AG04449 (cell line): ENCODE measurements at regions not wholly inside any gene's neighbourhood (a gene's known extent, or its start where the extent isn't known, plus 50 kb on each side); places are given as distances from the start of the nearest gene placed in this dataset.
"Not testable (repeated sequence)": the region's sequence is repeated elsewhere in the genome, so short reads cannot be mapped to it uniquely, and the experiment has no call there.

Experiments
- CTCF ChIA-PET: fragments of 350-600 bp; formaldehyde crosslinking; extraction: SDS; loops from one replicate; lab custom pipeline; 2021; ENCODE audit warnings: antibody characterized with exemption; lab: Yijun Ruan, JAX
- POLR2A ChIA-PET: fragments of 400-600, 350-600 bp; formaldehyde crosslinking; extraction: SDS; loops from one replicate; lab custom pipeline; 2020; ENCODE audit warnings: antibody characterized with exemption, inconsistent platforms; lab: Yijun Ruan, JAX
- DNase-seq: peaks from one replicate; pipeline ENCODE4 v3.0.0-alpha.2; 2010; ENCODE audit warnings: low read depth, low spot score
- H3K4me3 ChIP-seq: 2 replicates; pipeline ENCODE4 v1.5.1; 2011; ENCODE audit warnings: low read depth, mild to moderate bottlenecking, control low read depth, low read length
- TF ChIP-seq, protein P1 (sequence below): IDR thresholded peaks from one replicate; pipeline ENCODE4 v1.5.1; 2011; ENCODE audit warnings: mild to moderate bottlenecking, moderate library complexity, low read length, control low read depth, inconsistent platforms; ENCODE audit not compliant: insufficient read depth; ENCODE audit errors: missing control alignments

DNA sequence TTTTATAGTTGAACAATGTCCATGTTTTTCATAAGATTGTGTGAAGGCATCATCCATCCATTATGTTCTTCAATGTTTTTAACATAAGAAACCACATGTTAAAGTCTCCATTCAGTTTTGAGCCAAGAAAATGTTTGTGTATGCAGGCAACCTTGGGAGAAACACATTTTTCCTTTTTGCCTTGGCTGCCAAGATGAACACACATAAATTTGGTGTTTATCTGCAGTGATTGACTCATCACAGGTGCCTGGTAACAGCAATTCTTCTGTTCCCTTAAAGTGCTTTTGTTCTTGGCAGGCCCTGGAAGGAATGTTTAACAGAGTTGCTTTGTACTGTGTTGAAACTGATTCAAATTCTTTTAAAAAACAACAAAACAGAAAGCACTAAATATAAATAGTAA is 709.9 kb upstream of the ADGRL4 start:
- H3K4me3 ChIP-seq, result no peak overlapping the region
- ChIA-PET POLR2A (no interaction called here), CTCF (no interaction called here)
- TF ChIP-seq, protein P1, sequence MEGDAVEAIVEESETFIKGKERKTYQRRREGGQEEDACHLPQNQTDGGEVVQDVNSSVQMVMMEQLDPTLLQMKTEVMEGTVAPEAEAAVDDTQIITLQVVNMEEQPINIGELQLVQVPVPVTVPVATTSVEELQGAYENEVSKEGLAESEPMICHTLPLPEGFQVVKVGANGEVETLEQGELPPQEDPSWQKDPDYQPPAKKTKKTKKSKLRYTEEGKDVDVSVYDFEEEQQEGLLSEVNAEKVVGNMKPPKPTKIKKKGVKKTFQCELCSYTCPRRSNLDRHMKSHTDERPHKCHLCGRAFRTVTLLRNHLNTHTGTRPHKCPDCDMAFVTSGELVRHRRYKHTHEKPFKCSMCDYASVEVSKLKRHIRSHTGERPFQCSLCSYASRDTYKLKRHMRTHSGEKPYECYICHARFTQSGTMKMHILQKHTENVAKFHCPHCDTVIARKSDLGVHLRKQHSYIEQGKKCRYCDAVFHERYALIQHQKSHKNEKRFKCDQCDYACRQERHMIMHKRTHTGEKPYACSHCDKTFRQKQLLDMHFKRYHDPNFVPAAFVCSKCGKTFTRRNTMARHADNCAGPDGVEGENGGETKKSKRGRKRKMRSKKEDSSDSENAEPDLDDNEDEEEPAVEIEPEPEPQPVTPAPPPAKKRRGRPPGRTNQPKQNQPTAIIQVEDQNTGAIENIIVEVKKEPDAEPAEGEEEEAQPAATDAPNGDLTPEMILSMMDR, result no peak
- DNase-seq, result no peak

DNA sequence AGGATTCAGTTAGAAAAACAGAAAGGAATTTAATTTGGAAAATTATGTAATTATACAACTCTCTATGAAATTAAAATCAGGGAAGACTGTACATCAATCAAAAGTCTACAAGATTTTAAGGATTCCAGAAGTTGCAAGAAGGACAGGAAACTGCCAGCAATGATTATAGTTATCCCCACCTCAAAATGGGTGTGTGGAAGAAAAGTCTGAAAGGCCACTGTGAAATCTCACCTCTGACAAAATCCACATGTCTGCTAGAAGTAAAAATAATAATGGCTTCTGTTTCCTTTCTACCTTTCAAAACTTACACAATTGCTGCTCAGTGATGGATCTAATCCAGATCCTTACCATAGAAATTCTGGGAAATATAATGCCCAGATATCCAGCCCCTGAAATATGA is 708.1 kb upstream of the ADGRL4 start:
- CTCF ChIA-PET, result no interaction called here
- POLR2A ChIA-PET, result no interaction called here
- no peak overlapping the region for H3K4me3 ChIP-seq
- TF ChIP-seq, protein P1, result no peak
- no peak for DNase-seq

DNA sequence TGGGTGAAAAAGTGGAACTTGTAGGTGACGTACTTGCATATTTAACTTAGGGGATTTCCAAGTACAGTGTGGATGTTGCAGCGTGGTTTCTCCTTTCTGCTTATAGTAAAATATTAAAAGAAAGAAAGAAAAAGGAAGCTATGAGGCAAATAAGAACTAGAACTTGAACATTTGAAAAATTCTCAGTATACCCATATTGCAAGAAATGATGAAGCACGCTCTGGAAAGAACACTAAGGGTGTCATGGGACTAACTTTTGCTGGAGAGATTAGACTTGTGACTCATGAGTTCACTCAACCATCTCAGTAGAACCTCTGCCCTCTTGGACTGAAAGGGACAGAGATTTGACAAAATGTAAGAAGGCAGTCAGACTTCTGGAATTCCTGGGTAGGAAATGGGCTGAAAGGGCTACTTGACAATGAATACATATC is 704.5 kb upstream of the ADGRL4 start:
- H3K4me3 ChIP-seq, result no peak overlapping the region
- ChIA-PET CTCF (no interaction called here), POLR2A (no interaction called here)
- TF ChIP-seq, protein P1, result no peak
- no peak for DNase-seq

DNA sequence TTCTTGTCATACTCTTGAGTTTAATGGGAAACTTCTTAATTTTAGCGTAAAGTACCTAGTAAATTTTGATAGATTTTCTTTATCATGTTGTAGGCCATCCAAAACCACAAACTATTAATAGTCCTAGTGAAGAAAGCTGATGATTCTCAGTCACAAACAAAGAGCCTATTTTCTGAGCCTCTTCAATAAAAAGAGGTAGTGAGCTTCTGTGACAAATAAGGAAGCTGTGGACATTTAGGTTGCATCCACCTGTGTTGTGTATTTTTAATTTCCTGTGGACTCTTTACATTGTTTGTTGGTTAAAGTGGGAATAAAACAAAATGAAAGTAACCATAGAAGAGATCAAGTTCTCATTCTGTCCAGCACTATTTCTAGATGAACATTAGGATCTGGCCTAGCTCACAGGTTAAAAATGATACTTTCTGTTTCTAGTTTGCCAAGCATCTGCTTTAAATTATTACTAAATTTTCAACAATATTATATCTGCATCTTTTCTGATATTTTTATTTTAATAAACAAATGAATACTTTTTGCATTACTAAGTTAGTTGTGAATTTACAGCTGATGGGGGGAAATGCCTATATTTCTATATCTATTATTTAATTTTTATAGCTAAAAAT is 702.2 kb upstream of the ADGRL4 start:
- no peak for DNase-seq
- no peak overlapping the region for H3K4me3 ChIP-seq
- ChIA-PET CTCF (no interaction called here), POLR2A (no interaction called here)
- TF ChIP-seq, protein P1, result no peak

DNA sequence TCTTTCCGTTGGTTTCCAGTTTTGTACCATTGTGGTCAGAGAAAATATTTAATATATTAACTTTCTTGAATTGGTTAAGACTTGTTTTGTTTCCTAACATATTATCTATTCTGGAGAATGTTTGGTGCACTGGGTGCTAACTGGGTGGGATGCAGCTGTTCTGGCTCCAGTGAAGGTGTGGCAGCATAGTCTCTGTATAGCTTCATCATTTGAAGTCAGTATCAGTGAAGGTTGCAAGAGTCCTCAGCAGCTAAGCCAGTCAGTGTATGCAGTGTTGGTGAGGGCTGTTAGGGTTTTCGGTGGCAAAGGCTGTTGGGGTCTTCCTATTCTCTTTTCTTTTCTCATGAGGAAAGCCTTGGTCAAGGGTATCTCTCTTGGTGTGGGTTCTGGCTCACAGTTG is 698.7 kb upstream of the ADGRL4 start:
- no peak for DNase-seq
- TF ChIP-seq, protein P1, result no peak
- ChIA-PET POLR2A (no interaction called here), CTCF (no interaction called here)
- no peak overlapping the region for H3K4me3 ChIP-seq

DNA sequence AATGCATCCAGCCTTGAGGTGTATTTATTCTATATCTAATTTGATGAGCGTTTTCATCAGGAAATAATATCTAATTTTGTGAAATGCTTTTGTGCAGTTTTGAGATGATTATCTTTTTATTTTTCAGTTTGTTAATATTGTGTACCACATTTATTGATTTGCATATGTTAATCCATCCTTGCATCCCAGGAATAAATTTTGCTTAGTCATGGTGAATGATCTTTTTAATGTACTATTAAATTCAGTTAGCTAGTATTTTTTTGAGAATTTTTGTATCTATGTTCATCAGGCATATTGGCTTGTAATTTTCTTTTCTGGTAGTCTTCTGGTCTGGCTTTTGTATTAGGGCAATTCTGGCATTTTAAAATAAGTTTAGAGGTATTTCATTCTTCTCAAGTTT is 697.5 kb upstream of the ADGRL4 start:
- no peak overlapping the region for H3K4me3 ChIP-seq
- CTCF ChIA-PET, result no interaction called here
- POLR2A ChIA-PET, result no interaction called here
- no peak for DNase-seq
- TF ChIP-seq, protein P1, result no peak

DNA sequence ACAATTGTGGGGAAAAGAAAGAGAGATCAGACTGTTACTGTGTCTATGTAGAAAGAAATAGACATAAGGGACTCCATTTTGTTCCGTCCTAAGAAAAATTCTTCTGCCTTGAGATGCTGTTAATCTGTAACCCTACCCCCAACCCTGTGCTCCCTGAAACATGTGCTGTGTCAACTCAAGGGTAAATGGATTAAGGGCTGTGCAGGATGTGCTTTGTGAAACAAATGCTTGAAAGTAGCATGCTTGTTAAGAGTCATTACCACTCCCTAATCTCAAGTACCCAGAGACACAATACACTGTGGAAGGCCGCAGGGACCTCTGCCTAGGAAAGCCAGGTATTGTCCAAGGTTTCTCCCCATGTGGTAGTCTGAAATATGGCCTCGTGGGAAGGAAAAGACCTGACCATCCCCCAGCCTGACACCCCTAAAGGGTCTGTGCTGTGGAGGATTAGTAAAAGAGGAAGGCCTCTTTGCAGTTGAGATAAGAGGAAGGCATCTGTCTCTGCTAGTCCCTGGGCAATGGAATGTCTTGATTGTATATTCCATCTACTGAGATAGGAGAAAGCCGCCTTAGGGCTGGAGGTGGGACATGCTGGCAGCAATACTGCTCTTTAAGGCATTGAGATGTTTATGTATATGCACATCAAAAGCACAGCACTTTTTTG is 695.9 kb upstream of the ADGRL4 start:
- H3K4me3 ChIP-seq, CTCF ChIA-PET, POLR2A ChIA-PET, DNase-seq: not testable (repeated sequence)
